WTC11 (cell line): ENCODE measurements at regions not wholly inside any gene's neighbourhood (a gene's known extent, or its start where the extent isn't known, plus 50 kb on each side); places are given as distances from the start of the nearest gene placed in this dataset.

ENCODE experiments used
- ATF3 ChIP-seq: sonication (generic); formaldehyde crosslinking; conservative IDR thresholded peaks from 2 replicates; pipeline ENCODE4 v1.8.1; 2022; ENCODE audit warnings: mild to moderate bottlenecking, missing genetic modification reagents
- CTCF ChIP-seq: fragments of 200-600 bp; IDR thresholded peaks from 2 replicates; pipeline ENCODE4 v1.8.0; 2022; ENCODE audit warnings: antibody characterized with exemption
- E2F1 ChIP-seq: sonication (generic); formaldehyde crosslinking; IDR thresholded peaks from 2 replicates; pipeline ENCODE4 v1.8.0; 2022; ENCODE audit warnings: mild to moderate bottlenecking, missing genetic modification reagents
- ERG ChIP-seq: fragments of 250-450 bp; sonication (Bioruptor Pico); IDR thresholded peaks from 2 replicates; pipeline ENCODE4 v1.8.0; 2021; ENCODE audit warnings: mild to moderate bottlenecking
- JUN ChIP-seq: sonication (generic); formaldehyde crosslinking; IDR thresholded peaks from 2 replicates; pipeline ENCODE4 v1.8.0; 2023; ENCODE audit warnings: mild to moderate bottlenecking, missing genetic modification reagents
- MAX ChIP-seq: sonication (generic); formaldehyde crosslinking; IDR thresholded peaks from 2 replicates; pipeline ENCODE4 v1.8.0; 2022; ENCODE audit warnings: mild to moderate bottlenecking, missing genetic modification reagents
- NR2C2 ChIP-seq: sonication (generic); formaldehyde crosslinking; IDR thresholded peaks from 2 replicates; pipeline ENCODE4 v1.8.0; 2022; ENCODE audit warnings: mild to moderate bottlenecking, missing genetic modification reagents
- PRDM15 ChIP-seq: sonication (generic); formaldehyde crosslinking; IDR thresholded peaks from 2 replicates; pipeline ENCODE4 v1.8.0; 2022; ENCODE audit warnings: missing genetic modification reagents
- SP1 ChIP-seq: sonication (generic); formaldehyde crosslinking; conservative IDR thresholded peaks from 2 replicates; pipeline ENCODE4 v1.8.1; 2022; ENCODE audit warnings: missing genetic modification reagents
- TEAD4 ChIP-seq: sonication (generic); formaldehyde crosslinking; IDR thresholded peaks from 2 replicates; pipeline ENCODE4 v1.8.0; 2022; ENCODE audit warnings: mild to moderate bottlenecking, missing genetic modification reagents
- TP53 ChIP-seq: sonication (generic); formaldehyde crosslinking; IDR thresholded peaks from 2 replicates; pipeline ENCODE4 v1.8.1; 2023; ENCODE audit warnings: mild to moderate bottlenecking, missing genetic modification reagents
- USF2 ChIP-seq: sonication (generic); formaldehyde crosslinking; IDR thresholded peaks from 2 replicates; pipeline ENCODE4 v1.8.1; 2023; ENCODE audit warnings: mild to moderate bottlenecking, missing genetic modification reagents, moderate library complexity
- ZNF281 ChIP-seq: sonication (generic); formaldehyde crosslinking; IDR thresholded peaks from 2 replicates; pipeline ENCODE4 v1.8.0; 2023; ENCODE audit warnings: mild to moderate bottlenecking, missing genetic modification reagents
- ZNF317 ChIP-seq: sonication (generic); formaldehyde crosslinking; IDR thresholded peaks from 2 replicates; pipeline ENCODE4 v1.8.1; 2023; ENCODE audit warnings: low read depth, mild to moderate bottlenecking, moderate library complexity, missing genetic modification reagents, borderline replicate concordance

GRCh38 chr2:150391779-150392178 is 95.7 kb downstream of the RND3 start:
- TF ChIP-seq ERG (CRISPR knock-in tag) (no peak), ZNF281 (CRISPR knock-in tag) (no peak), CTCF (no peak), TP53 (CRISPR knock-in tag) (no peak), ATF3 (no peak), SP1 (CRISPR knock-in tag) (no peak), MAX (no peak), NR2C2 (CRISPR knock-in tag) (no peak), ZNF317 (CRISPR knock-in tag) (no peak), PRDM15 (no peak), E2F1 (CRISPR knock-in tag) (no peak), USF2 (CRISPR knock-in tag) (no peak), TEAD4 (CRISPR knock-in tag) (no peak), JUN (CRISPR knock-in tag) (no peak)
